ENCODE measurements at regions not wholly inside any gene's neighbourhood (a gene's known extent, or its start where the extent isn't known, plus 50 kb on each side); places are given as distances from the start of the nearest gene placed in this dataset.

DNA sequence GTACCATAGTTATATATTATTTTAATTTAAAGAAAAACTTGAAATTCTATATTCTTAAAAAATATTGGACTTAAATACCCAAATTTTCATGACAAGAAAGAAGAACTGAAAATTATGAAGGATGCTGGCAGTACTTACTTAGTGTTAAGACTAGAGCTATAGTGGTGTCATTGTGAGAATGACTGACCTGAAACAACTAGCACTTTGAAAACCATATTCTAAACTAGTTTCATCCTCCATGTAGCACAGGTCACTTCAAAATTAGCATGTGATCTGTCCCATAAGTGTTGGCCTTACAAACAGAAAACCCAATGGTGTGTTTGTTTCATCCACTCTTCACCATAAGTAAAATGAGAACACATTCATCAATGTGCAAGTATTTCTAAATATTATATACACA is 208.6 kb downstream of the ZIC4 start:
- Histone ChIP-seq H3K9me3 (ENCODE audit: insufficient read depth, low read depth, low read length) (no peaks in the 10 kb centered on the region), H3K4me1 (ENCODE audit: insufficient read depth, low read length, poor library complexity, severe bottlenecking) (no peaks in the 10 kb centered on the region), H3K4me2 (ENCODE audit: low read depth, low read length, poor library complexity, severe bottlenecking) (no peak overlapping the region), H4K20me1 (ENCODE audit: insufficient read depth, low read length, poor library complexity, severe bottlenecking) (no peaks in the 10 kb centered on the region), H3F3A (ENCODE audit: low read depth) (no peaks in the 10 kb centered on the region), H3K9ac (ENCODE audit: low read depth, low read length, poor library complexity, severe bottlenecking) (no peak overlapping the region), H3K79me2 (ENCODE audit: insufficient read depth, low read length) (no peaks in the 10 kb centered on the region), H3K36me3 (ENCODE audit: insufficient read depth, low read length) (no peaks in the 10 kb centered on the region), H3K27me3 (ENCODE audit: insufficient read depth, low read length, poor library complexity, severe bottlenecking) (no peaks in the 10 kb centered on the region), H3K9me2 (replicated peaks; ENCODE audit: low read depth, low read length) (no peaks in the 10 kb centered on the region), H3K4me3 (ENCODE audit: low read length, poor library complexity, severe bottlenecking) (no peak overlapping the region), H2AFZ (ENCODE audit: low read length) (no peak overlapping the region)
- no peak for TF ChIP-seq EZH2phosphoT487 (IDR thresholded peaks at IDR 0.05; ENCODE audit: borderline replicate concordance)
- TF ChIP-seq, protein P1, sequence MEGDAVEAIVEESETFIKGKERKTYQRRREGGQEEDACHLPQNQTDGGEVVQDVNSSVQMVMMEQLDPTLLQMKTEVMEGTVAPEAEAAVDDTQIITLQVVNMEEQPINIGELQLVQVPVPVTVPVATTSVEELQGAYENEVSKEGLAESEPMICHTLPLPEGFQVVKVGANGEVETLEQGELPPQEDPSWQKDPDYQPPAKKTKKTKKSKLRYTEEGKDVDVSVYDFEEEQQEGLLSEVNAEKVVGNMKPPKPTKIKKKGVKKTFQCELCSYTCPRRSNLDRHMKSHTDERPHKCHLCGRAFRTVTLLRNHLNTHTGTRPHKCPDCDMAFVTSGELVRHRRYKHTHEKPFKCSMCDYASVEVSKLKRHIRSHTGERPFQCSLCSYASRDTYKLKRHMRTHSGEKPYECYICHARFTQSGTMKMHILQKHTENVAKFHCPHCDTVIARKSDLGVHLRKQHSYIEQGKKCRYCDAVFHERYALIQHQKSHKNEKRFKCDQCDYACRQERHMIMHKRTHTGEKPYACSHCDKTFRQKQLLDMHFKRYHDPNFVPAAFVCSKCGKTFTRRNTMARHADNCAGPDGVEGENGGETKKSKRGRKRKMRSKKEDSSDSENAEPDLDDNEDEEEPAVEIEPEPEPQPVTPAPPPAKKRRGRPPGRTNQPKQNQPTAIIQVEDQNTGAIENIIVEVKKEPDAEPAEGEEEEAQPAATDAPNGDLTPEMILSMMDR (conservative IDR thresholded peaks at IDR 0.05; ENCODE audit: low read length) = no peak

DNA sequence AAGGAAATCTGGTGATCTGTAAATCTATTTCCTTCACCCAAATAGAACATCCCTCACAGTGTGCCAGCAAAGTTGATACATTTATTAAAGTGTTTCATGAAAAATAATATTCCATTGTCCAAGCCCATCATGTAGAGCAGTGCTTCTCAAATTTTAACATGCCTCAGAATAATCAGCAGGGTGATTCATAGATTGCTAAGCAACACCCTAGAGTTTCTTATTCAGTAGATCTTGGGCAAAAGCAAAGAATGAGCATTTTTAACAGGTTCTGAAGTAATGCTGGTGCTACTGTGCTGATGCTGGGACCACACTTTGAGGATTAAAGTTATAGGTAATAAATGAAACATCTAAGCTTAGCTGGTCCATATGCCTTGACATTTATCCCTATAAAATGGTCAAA is 210.5 kb downstream of the ZIC4 start:
- no peaks in the 10 kb centered on the region for H3F3A ChIP-seq (ENCODE audit: low read depth)
- H3K27me3 ChIP-seq (ENCODE audit: insufficient read depth, low read length, poor library complexity, severe bottlenecking) = no peaks in the 10 kb centered on the region
- H3K9ac ChIP-seq (ENCODE audit: low read depth, low read length, poor library complexity, severe bottlenecking) = no peak overlapping the region
- TF ChIP-seq, protein P1 (conservative IDR thresholded peaks at IDR 0.05; ENCODE audit: low read length) = no peak
- no peak for TF ChIP-seq EZH2phosphoT487 (IDR thresholded peaks at IDR 0.05; ENCODE audit: borderline replicate concordance)
- no peaks in the 10 kb centered on the region for H3K9me2 ChIP-seq (replicated peaks; ENCODE audit: low read depth, low read length)
- no peaks in the 10 kb centered on the region for H3K9me3 ChIP-seq (ENCODE audit: insufficient read depth, low read depth, low read length)
- H2AFZ ChIP-seq (ENCODE audit: low read length) = no peak overlapping the region
- no peaks in the 10 kb centered on the region for H3K36me3 ChIP-seq (ENCODE audit: insufficient read depth, low read length)
- no peaks in the 10 kb centered on the region for H4K20me1 ChIP-seq (ENCODE audit: insufficient read depth, low read length, poor library complexity, severe bottlenecking)
- no peak overlapping the region for H3K4me3 ChIP-seq (ENCODE audit: low read length, poor library complexity, severe bottlenecking)
- no peaks in the 10 kb centered on the region for H3K4me1 ChIP-seq (ENCODE audit: insufficient read depth, low read length, poor library complexity, severe bottlenecking)
- no peak overlapping the region for H3K4me2 ChIP-seq (ENCODE audit: low read depth, low read length, poor library complexity, severe bottlenecking)
- H3K79me2 ChIP-seq (ENCODE audit: insufficient read depth, low read length) = no peaks in the 10 kb centered on the region

DNA sequence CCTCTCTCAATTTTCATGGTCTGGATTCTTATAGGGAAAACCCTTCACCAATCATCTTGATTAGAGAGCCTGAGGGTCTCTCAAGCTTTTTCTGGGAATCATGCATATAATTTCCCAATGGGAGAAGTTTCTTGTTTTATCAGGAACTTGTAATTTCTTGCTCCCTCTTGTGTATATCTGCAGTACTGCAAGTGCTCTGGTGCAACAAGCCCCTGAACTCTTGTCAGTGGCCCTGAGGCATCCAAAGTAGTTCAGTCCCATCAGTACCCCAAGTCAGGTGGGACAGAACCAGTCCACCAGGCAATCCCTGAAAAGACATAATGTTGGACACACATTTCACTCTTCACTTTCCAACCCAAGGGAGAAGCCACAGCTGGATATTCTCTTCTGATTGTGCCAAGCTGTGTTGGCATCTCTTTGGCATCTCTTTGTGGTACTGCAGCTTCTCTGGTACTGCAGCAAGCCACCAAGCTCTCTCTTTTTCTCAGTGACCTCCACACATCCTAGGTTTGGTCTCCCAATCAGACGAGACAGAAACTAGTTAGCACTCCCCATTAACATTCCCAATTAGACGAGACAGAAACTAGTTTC is 214.5 kb downstream of the ZIC4 start:
- H3K4me1 ChIP-seq (ENCODE audit: insufficient read depth, low read length, poor library complexity, severe bottlenecking) = no peaks in the 10 kb centered on the region
- H4K20me1 ChIP-seq (ENCODE audit: insufficient read depth, low read length, poor library complexity, severe bottlenecking) = no peaks in the 10 kb centered on the region
- H3K4me2 ChIP-seq (ENCODE audit: low read depth, low read length, poor library complexity, severe bottlenecking) = no peak overlapping the region
- no peak overlapping the region; the same call in 1 of the 2 replicates for H2AFZ ChIP-seq (ENCODE audit: low read length)
- H3K4me3 ChIP-seq (ENCODE audit: low read length, poor library complexity, severe bottlenecking) = no peak overlapping the region
- H3K9ac ChIP-seq (ENCODE audit: low read depth, low read length, poor library complexity, severe bottlenecking) = no peak overlapping the region
- H3K36me3 ChIP-seq (ENCODE audit: insufficient read depth, low read length) = no peaks in the 10 kb centered on the region
- H3F3A ChIP-seq (ENCODE audit: low read depth) = no peaks in the 10 kb centered on the region
- H3K79me2 ChIP-seq (ENCODE audit: insufficient read depth, low read length) = no peaks in the 10 kb centered on the region
- no peaks in the 10 kb centered on the region for H3K9me3 ChIP-seq (ENCODE audit: insufficient read depth, low read depth, low read length)
- no peaks in the 10 kb centered on the region for H3K9me2 ChIP-seq (replicated peaks; ENCODE audit: low read depth, low read length)
- TF ChIP-seq, protein P1 (conservative IDR thresholded peaks at IDR 0.05; ENCODE audit: low read length) = peak; percentile 93
- no peak for TF ChIP-seq EZH2phosphoT487 (IDR thresholded peaks at IDR 0.05; ENCODE audit: borderline replicate concordance)
- no peaks in the 10 kb centered on the region for H3K27me3 ChIP-seq (ENCODE audit: insufficient read depth, low read length, poor library complexity, severe bottlenecking)
